HG03196 (cell line): ENCODE measurements at regions not wholly inside any gene's neighbourhood (a gene's known extent, or its start where the extent isn't known, plus 50 kb on each side); places are given as distances from the start of the nearest gene placed in this dataset.
"Not testable (repeated sequence)": the region's sequence is repeated elsewhere in the genome, so short reads cannot be mapped to it uniquely, and the experiment has no call there.

Source experiments
- ATAC-seq: cut with Tn5 transposase; IDR thresholded peaks from one replicate; pipeline ENCODE4 v1.9.1; 2021; ENCODE audit not compliant: unreplicated experiment

- no peak for ATAC-seq
These were observed 228.0 kb downstream of the SHOX start for GRCh38 chrX:858542-859078.

- ATAC-seq = no peak
These were observed 226.8 kb downstream of the SHOX start for GRCh38 chrX:857376-857775.

GRCh38 chrX:856566-857290, 226.1 kb downstream of the SHOX start:
- ATAC-seq = no peak

GRCh38 chrX:853304-853703, 222.7 kb downstream of the SHOX start:
- no peak for ATAC-seq

- ATAC-seq = no peak
These were observed 219.9 kb downstream of the SHOX start for GRCh38 chrX:850471-850916.

- no peak for ATAC-seq
These were observed 217.8 kb downstream of the SHOX start for GRCh38 chrX:848386-848785.

GRCh38 chrX:843306-843705, 212.7 kb downstream of the SHOX start:
- no peak for ATAC-seq

GRCh38 chrX:840556-840955, 210.0 kb downstream of the SHOX start:
- ATAC-seq = no peak

- ATAC-seq = not testable (repeated sequence)
These were observed 208.1 kb downstream of the SHOX start for GRCh38 chrX:838666-839065.

- ATAC-seq = not testable (repeated sequence)
These were observed 205.3 kb downstream of the SHOX start for GRCh38 chrX:835857-836256.

GRCh38 chrX:830532-830931, 199.9 kb downstream of the SHOX start:
- ATAC-seq = no peak

- no peak for ATAC-seq
These were observed 198.6 kb downstream of the SHOX start for GRCh38 chrX:829145-829544.

GRCh38 chrX:828411-828959, 197.9 kb downstream of the SHOX start:
- no peak for ATAC-seq

GRCh38 chrX:826448-826847, 195.9 kb downstream of the SHOX start:
- no peak for ATAC-seq

- no peak for ATAC-seq
These were observed 195.4 kb downstream of the SHOX start for GRCh38 chrX:825991-826390.

- ATAC-seq = not testable (repeated sequence)
These were observed 192.5 kb downstream of the SHOX start for GRCh38 chrX:823073-823472.

- ATAC-seq = no peak
These were observed 190.9 kb downstream of the SHOX start for GRCh38 chrX:821327-822107.

- ATAC-seq = no peak
These were observed 189.1 kb downstream of the SHOX start for GRCh38 chrX:819684-820083.

GRCh38 chrX:817759-818300, 187.2 kb downstream of the SHOX start:
- no peak for ATAC-seq

- not testable (repeated sequence) for ATAC-seq
These were observed 186.6 kb downstream of the SHOX start for GRCh38 chrX:817147-817546.

- no peak for ATAC-seq
These were observed 185.8 kb downstream of the SHOX start for GRCh38 chrX:816411-816810.
